Erythroblast (primary cell): ENCODE measurements at regions not wholly inside any gene's neighbourhood (a gene's known extent, or its start where the extent isn't known, plus 50 kb on each side); places are given as distances from the start of the nearest gene placed in this dataset.

Experiments
- GATA1 ChIP-seq: IDR thresholded peaks from 2 replicates; pipeline ENCODE4 v1.6.1; 2011; ENCODE audit warnings: low read depth, mild to moderate bottlenecking, control low read depth, low read length, moderate library complexity
- POLR2A ChIP-seq: IDR thresholded peaks from 2 replicates; pipeline ENCODE4 v1.6.1; 2011; ENCODE audit warnings: mild to moderate bottlenecking, low read length

DNA sequence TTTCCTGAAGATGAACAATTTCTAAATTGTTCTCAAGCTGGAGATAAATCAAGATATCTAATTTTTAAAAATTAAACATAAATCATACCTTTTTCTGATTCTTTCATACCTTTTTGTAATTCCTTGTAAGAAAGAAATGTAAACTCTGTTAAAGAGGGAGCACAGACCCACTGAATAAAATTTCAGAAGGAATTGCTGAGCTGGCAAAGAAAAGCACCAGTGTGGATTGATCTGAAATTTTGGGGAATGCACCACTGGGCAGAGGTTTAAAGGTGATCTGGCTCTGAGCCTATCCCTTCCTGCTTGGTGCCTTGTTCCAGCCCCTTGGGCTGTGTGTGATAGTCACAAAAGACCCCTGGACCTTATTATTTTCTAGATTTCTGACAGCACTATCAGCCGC, 118.3 kb upstream of the THSD7B start:
- no peak for TF ChIP-seq POLR2A
- no peak for TF ChIP-seq GATA1
